HG02884 (cell line): ENCODE measurements at regions not wholly inside any gene's neighbourhood (a gene's known extent, or its start where the extent isn't known, plus 50 kb on each side); places are given as distances from the start of the nearest gene placed in this dataset.

Source experiments
- ATAC-seq: cut with Tn5 transposase; IDR thresholded peaks from one replicate; pipeline ENCODE4 v1.9.1; 2021; ENCODE audit warnings: mild to moderate bottlenecking, moderate library complexity; ENCODE audit not compliant: unreplicated experiment

GRCh38 chr20:12777016-12777415 is 231.8 kb upstream of the SPTLC3 start:
- ATAC-seq = no peak

- no peak for ATAC-seq
Measured at GRCh38 chr20:12786276-12786675, 222.5 kb upstream of the SPTLC3 start.

- ATAC-seq = no peak
Measured at GRCh38 chr20:12788632-12789299, 220.0 kb upstream of the SPTLC3 start.

DNA sequence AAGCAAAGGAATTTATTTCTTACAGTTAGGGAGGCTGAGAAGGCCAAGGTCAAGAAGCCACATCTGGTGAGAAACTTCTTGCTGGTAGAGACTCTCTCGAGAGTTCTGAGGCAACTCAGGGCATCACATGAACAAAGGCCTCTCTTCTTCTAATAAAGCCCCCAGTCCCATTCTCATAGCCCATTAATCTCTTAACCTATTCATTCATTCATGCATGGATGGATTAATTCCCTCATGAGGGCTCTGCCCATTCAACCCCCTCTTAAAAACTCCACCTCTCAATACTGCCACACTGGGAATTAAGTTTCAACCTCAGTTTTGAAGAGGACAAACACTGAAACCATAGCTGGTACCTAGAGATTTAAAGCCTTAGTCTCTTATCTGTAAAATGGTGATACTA is 217.9 kb upstream of the SPTLC3 start:
- ATAC-seq = no peak

DNA sequence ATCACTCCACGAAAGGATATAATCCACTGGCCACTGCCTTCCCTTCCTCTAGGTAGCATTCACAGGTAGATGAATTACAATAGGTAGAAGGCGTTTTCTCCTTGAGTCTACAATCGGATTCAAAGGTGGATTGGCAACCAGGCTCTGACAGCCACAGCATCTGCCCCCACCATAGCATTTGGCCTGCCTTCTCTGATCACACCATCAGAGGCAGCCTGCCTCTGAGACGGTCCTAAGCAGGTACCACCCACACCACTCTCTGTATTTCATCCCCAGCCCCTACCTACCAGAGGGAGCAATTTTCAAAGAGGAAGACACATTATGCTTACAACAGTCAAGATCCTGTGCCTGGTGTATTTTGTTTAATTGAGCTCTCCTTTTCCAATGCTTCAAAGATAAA is 210.5 kb upstream of the SPTLC3 start:
- ATAC-seq = no peak

DNA sequence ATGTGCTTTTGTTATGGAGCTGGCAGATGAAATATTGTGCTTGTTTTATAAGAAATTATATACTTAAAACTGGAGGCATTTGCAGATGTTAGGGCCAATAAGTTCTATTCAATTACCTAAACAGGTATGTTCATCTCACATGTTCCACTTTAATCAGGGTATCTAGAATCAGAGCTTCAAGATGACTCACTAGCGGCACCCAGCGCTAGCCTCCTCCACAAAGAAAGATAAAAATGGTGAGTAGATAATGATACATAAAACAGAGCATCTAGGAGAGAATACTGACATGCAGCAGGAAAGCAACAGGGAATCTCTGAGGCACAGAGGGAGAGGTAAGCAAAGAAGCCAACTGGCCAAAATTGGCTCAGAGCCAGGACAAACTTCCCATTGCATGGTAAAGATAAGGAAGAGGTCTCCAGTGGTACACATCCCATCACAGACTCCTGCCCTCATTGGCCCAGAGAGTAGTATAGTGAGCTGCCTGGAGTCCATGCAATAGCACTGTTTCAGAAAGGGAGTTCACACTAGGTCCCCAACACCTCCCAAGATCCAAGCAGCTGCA is 200.7 kb upstream of the SPTLC3 start:
- no peak for ATAC-seq

DNA sequence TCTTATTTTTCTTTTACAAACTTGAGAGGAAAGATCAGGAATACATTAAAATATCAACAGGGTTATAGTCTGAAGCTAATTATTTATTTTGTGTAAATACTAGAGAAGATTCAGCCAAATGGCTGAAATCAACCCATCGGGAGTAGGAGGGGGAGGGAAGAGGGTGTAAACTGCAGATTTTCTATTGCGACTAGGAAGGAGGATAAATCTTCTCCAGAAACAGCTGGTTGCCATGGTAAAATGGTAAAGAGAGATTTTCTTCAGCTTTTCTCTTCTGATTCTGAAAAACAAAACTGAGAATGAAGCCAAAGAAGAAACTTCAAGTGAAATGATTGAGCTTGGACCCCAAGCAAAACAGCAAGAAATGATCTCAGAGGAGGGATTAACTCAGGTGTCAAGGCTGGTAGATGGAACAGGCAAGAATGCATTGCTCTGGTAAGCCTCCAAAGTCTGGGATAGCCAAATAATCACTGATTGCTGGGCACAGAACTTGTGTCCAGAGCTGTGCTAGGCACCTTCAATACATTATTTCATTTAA is 193.5 kb upstream of the SPTLC3 start:
- ATAC-seq = no peak

GRCh38 chr20:12815778-12816408 is 192.9 kb upstream of the SPTLC3 start:
- ATAC-seq = no peak

- no peak for ATAC-seq
Measured at GRCh38 chr20:12821249-12821648, 187.5 kb upstream of the SPTLC3 start.

DNA sequence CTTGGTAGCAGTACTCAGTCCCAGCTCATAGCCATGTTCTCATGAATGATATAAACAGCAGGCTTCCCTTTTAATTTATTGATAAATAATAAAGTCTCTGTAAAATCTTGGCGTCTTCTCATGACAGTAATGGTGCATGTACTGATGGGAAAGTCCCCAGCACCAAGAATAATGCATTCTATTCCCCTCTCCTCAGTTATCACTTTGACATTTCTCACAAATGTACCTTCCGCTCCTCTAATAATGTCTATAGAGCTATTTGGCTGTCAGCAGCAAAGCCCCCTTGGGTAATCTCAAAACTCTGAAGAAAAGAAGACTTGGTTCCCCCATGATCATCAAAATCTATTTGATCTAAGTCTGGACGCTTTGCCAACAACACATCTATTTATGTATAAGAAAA is 185.0 kb upstream of the SPTLC3 start:
- no peak for ATAC-seq

GRCh38 chr20:12824328-12825225 is 184.2 kb upstream of the SPTLC3 start:
- no peak for ATAC-seq

GRCh38 chr20:12825226-12825595 is 183.6 kb upstream of the SPTLC3 start:
- ATAC-seq = no peak

- ATAC-seq = no peak
Measured at GRCh38 chr20:12827816-12828385, 180.9 kb upstream of the SPTLC3 start.

DNA sequence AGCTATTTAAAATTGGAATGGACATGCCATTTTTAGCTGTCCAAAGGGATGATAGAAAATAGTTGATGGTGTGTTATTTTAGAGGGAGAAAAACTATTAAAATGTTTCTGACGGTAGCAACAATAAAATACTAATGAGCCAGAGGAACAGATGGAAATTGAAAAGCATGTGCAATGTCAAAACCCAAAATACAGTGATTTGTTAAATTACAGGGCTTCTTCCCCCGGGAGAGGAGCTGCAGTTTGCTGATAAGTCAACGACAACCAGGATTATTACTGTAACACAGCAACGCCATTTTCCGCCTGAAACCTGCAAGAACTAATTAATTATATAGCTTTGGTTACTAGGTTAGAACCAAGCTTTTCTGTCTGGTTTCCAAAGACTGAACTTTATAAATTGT is 179.6 kb upstream of the SPTLC3 start:
- ATAC-seq = no peak

- ATAC-seq = no peak
Measured at GRCh38 chr20:12833861-12834260, 174.9 kb upstream of the SPTLC3 start.

- ATAC-seq = no peak
Measured at GRCh38 chr20:12835999-12836398, 172.8 kb upstream of the SPTLC3 start.

GRCh38 chr20:12837646-12838045 is 171.1 kb upstream of the SPTLC3 start:
- no peak for ATAC-seq

- ATAC-seq = no peak
Measured at GRCh38 chr20:12838261-12838866, 170.4 kb upstream of the SPTLC3 start.

DNA sequence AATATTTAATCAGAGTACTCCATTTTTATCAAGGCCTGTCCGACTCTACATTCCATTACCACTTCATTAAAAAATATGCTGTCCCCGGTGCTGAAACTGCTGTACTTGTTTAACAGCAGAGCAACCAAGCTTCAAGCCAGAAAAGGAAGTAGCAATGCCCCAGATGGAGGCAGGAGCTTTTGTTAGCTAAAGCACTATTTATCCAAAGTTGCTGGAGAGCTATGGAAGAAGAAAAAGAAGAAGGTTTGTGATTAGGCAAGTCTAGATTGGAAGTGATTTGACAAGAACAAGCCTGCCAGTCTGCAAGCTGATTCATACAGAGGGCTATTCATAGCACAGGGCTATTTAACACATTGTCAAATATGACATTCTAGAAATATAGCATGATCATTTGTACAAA is 160.9 kb upstream of the SPTLC3 start:
- no peak for ATAC-seq

DNA sequence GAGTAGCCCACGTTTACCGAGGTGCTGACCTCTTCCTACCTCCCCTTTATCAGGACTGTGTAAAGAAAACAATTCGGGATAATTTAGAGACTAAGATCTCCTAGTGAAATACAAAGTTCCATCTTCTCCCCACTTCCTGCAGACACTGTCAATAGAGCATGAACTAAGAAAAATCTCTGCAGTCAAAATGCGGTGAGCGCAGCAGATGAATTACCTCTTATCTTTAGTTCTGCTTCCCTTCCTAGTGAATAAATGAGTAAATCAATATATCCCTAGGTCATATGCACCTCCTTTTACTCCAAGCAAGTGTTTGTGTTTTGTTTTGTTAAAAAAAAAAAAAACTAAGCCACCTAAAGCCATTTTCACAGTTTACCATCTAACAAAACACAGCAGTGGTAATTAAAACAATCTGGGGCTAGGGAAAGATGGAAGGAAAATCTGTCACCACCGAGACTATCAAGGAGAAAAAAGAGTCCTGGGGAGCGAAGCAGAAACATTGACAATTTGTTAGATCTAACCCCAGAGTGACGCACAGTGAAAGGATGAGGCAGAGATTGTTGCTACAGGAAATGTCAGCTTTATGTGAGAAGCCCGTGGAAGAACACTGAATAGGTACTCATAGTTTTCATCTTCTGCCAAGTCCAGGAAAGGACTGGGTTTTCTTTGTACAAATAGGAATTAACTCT is 159.4 kb upstream of the SPTLC3 start:
- ATAC-seq = no peak
